HG03432 (cell line): ENCODE measurements at regions not wholly inside any gene's neighbourhood (a gene's known extent, or its start where the extent isn't known, plus 50 kb on each side); places are given as distances from the start of the nearest gene placed in this dataset.

Source experiments
- ATAC-seq: cut with Tn5 transposase; IDR thresholded peaks from one replicate; pipeline ENCODE4 v1.9.1; 2021; ENCODE audit warnings: mild to moderate bottlenecking, moderate library complexity; ENCODE audit not compliant: unreplicated experiment

GRCh38 chr12:115859231-115859630 lies 418.3 kb downstream of the MED13L start:
- ATAC-seq, result no peak

- no peak for ATAC-seq
These were observed 419.6 kb downstream of the MED13L start for GRCh38 chr12:115857923-115858322.

GRCh38 chr12:115857160-115857920 lies 420.2 kb downstream of the MED13L start:
- ATAC-seq, result no peak

- no peak for ATAC-seq
These were observed 425.4 kb downstream of the MED13L start for GRCh38 chr12:115852054-115852453.

GRCh38 chr12:115850957-115851356 lies 426.5 kb downstream of the MED13L start:
- no peak for ATAC-seq

- no peak for ATAC-seq
These were observed 428.1 kb downstream of the MED13L start for GRCh38 chr12:115849262-115849943.

GRCh38 chr12:115847398-115847797 lies 430.1 kb downstream of the MED13L start:
- no peak for ATAC-seq

GRCh38 chr12:115846516-115846915 lies 431.0 kb downstream of the MED13L start:
- ATAC-seq, result no peak

GRCh38 chr12:115840159-115840558 lies 437.3 kb downstream of the MED13L start:
- ATAC-seq, result no peak

- ATAC-seq, result no peak
These were observed 438.5 kb downstream of the MED13L start for GRCh38 chr12:115838952-115839351.

GRCh38 chr12:115837220-115837619 lies 440.3 kb downstream of the MED13L start:
- no peak for ATAC-seq

- ATAC-seq, result no peak
These were observed 442.0 kb downstream of the MED13L start for GRCh38 chr12:115835445-115835844.

- no peak for ATAC-seq
These were observed 443.8 kb downstream of the MED13L start for GRCh38 chr12:115833704-115834103.

- no peak for ATAC-seq
These were observed 446.9 kb downstream of the MED13L start for GRCh38 chr12:115830633-115831032.

GRCh38 chr12:115830070-115830469 lies 447.4 kb downstream of the MED13L start:
- ATAC-seq, result no peak

- no peak for ATAC-seq
These were observed 449.3 kb downstream of the MED13L start for GRCh38 chr12:115828168-115828567.

GRCh38 chr12:115824936-115825602 lies 452.4 kb downstream of the MED13L start:
- no peak for ATAC-seq

GRCh38 chr12:115823635-115824034 lies 453.9 kb downstream of the MED13L start:
- ATAC-seq, result no peak

GRCh38 chr12:115820656-115821055 lies 456.8 kb downstream of the MED13L start:
- no peak for ATAC-seq

GRCh38 chr12:115818973-115819372 lies 458.5 kb downstream of the MED13L start:
- ATAC-seq, result no peak

GRCh38 chr12:115817389-115817788 lies 460.1 kb downstream of the MED13L start:
- ATAC-seq, result no peak

GRCh38 chr12:115815924-115816323 lies 461.6 kb downstream of the MED13L start:
- ATAC-seq, result no peak
